Ovary (tissue), 3 donors: ENCODE measurements at regions not wholly inside any gene's neighbourhood (a gene's known extent, or its start where the extent isn't known, plus 50 kb on each side); places are given as distances from the start of the nearest gene placed in this dataset.

Experiments
- CTCF ChIP-seq, 3 donors: fragments of 450-650 bp in 2 of 3; fragments of 200-600 bp in 1 of 3; IDR thresholded peaks; one replicate each; pipeline versions ENCODE4 v1.5.1 to v1.8.0; 2016 to 2022; ENCODE audit warnings: antibody characterized with exemption in 3 of 3, mild to moderate bottlenecking in 1 of 3
- EP300 ChIP-seq: sonication (generic); formaldehyde crosslinking; IDR thresholded peaks from one replicate; pipeline ENCODE4 v1.6.1; 2017; ENCODE audit warnings: antibody characterized with exemption
- POLR2A ChIP-seq: fragments of 450-650 bp; IDR thresholded peaks from one replicate; pipeline ENCODE4 v1.6.1; 2017; ENCODE audit warnings: antibody characterized with exemption, mild to moderate bottlenecking, moderate library complexity
- donor health status: DM: no; HTN: no; CAD: no.

GRCh38 chr11:11152877-11153276, 200.2 kb downstream of the CSNK2A3 start:
- TF ChIP-seq CTCF (IDR thresholded peaks at IDR 0.05) (no peak), POLR2A (no peak), EP300 (no peak)
